Fibroblast of mammary gland (primary cell): ENCODE measurements at regions not wholly inside any gene's neighbourhood (a gene's known extent, or its start where the extent isn't known, plus 50 kb on each side); places are given as distances from the start of the nearest gene placed in this dataset.
A peak's percentile ranks its signal among the peaks of the same experiment; 100 is the strongest.
"Not testable (repeated sequence)": the region's sequence is repeated elsewhere in the genome, so short reads cannot be mapped to it uniquely, and the experiment has no call there.

Source experiments
- DNase-seq: peaks from one replicate; pipeline ENCODE4 v3.0.0-alpha.2; 2010; ENCODE audit warnings: low read depth
- H3K4me3 ChIP-seq: 2 replicates; pipeline ENCODE4 v1.5.1; 2011; ENCODE audit warnings: low read depth, mild to moderate bottlenecking, low read length, moderate library complexity; ENCODE audit not compliant: control insufficient read depth
- TF ChIP-seq, protein P1 (sequence below): conservative IDR thresholded peaks from 2 replicates; pipeline ENCODE4 v1.5.1; 2011; ENCODE audit warnings: low read depth, low read length, inconsistent platforms; ENCODE audit not compliant: control insufficient read depth, insufficient read depth

DNA sequence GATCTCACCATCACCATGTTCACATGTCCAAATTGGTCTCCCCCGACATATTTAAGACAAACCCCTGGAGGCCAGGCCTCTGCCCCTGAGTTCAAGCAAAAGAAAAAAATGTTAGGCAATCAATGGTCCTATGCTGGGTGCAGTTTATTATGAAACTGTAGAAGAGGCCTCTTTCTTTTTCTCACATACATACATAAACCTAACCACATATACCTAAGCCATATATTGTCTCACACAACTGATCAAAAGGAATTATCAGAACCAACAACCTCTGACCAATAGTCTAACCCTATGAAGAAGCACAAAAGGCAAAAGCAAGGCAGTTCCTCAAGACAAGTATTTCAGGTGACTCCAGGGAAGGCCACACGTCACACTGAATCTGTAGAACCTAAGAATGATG is 49.9 kb downstream of the ILRUN start:
- DNase-seq = no peak
- no peak overlapping the region for H3K4me3 ChIP-seq
- TF ChIP-seq, protein P1, sequence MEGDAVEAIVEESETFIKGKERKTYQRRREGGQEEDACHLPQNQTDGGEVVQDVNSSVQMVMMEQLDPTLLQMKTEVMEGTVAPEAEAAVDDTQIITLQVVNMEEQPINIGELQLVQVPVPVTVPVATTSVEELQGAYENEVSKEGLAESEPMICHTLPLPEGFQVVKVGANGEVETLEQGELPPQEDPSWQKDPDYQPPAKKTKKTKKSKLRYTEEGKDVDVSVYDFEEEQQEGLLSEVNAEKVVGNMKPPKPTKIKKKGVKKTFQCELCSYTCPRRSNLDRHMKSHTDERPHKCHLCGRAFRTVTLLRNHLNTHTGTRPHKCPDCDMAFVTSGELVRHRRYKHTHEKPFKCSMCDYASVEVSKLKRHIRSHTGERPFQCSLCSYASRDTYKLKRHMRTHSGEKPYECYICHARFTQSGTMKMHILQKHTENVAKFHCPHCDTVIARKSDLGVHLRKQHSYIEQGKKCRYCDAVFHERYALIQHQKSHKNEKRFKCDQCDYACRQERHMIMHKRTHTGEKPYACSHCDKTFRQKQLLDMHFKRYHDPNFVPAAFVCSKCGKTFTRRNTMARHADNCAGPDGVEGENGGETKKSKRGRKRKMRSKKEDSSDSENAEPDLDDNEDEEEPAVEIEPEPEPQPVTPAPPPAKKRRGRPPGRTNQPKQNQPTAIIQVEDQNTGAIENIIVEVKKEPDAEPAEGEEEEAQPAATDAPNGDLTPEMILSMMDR = no peak

DNA sequence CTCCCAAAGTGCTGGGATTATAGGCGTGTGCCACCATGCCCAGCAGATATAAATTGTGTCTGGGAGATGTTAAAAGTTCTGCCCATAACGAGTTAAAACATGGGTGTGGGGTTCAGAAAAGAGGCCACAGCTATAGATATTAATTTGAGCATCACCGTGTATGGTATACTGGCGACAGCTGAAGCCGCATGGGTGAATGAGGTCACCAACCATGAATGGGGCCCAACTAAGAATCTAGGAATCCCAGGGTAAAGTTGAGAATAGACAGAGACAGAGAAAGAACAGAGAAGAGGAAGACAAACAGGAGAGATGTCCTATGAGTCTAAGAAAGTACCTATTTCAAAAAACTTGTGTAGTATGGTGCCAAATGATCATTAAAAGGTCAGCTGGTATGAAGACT is 50.9 kb downstream of the ILRUN start:
- DNase-seq = no peak
- no peak overlapping the region for H3K4me3 ChIP-seq
- TF ChIP-seq, protein P1 = no peak

GRCh38 chr6:34644716-34645115 is 51.9 kb downstream of the ILRUN start:
- H3K4me3 ChIP-seq = no peak overlapping the region
- peak; percentile 30 for DNase-seq
- TF ChIP-seq, protein P1 = no peak

GRCh38 chr6:34642427-34642826 is 54.1 kb downstream of the ILRUN start:
- no peak overlapping the region for H3K4me3 ChIP-seq
- TF ChIP-seq, protein P1 = no peak
- no peak for DNase-seq

- not testable (repeated sequence) for H3K4me3 ChIP-seq, DNase-seq
Observed at GRCh38 chr6:34640074-34640849, 56.3 kb downstream of the ILRUN start.

- DNase-seq = peak; percentile 47
- TF ChIP-seq, protein P1 = no peak
- no peak overlapping the region for H3K4me3 ChIP-seq
Observed at GRCh38 chr6:34638834-34639736, 57.5 kb downstream of the ILRUN start.

DNA sequence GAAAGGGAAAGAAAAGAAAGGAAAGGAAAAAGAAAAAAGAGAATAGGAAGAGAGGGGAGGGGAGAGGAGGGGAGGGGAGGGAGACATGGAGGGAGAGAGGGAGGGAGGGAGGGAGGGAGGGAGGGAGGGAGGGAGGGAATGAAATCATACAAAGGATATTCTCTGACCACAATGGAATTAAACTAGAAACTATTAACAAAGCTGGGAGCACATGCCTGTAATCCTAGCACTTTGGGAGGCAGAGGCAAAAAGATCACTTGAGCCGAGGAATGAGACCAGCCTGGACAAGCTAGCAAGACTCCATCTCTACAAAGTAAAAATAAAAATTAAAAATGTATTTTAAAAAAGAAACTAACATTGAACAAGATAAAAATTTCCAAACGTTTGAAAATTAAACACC is 62.8 kb downstream of the ILRUN start:
- TF ChIP-seq, protein P1 = no peak
- DNase-seq = peak; percentile 7

More for the DNA sequence above, 62.8 kb downstream of the ILRUN start:
- H3K4me3 ChIP-seq = no peak overlapping the region
